ENCODE measurements at regions not wholly inside any gene's neighbourhood (a gene's known extent, or its start where the extent isn't known, plus 50 kb on each side); places are given as distances from the start of the nearest gene placed in this dataset.

DNA sequence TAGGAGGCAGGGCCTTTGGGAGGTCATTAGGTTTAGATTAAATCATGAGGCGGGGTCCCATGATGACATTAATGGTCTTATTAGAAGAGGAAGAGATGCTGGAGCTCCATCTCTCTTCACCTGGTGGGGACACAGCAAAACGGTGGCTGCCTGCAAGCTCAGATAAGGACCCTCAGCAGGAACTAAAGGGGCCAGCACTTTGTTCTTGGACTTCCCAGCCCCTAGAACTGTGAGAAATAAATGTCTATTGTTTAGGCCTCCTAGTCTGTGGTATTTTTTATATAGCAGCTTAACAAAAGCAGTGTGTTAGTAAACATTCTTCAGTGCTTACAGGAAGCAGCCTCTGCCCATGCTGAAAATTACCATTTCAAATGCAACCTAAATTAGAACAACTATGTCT is 157.6 kb downstream of the FOXA2 start:
- TF ChIP-seq POLR2AphosphoS5 (IDR thresholded peaks at IDR 0.05; ENCODE audit: low read depth), result no peak
- TF ChIP-seq CTCF (IDR thresholded peaks at IDR 0.05; ENCODE audit: insufficient read depth, low read length), result no peak

All from HL-60 (cell line).